HG03095 (cell line): ENCODE measurements at regions not wholly inside any gene's neighbourhood (a gene's known extent, or its start where the extent isn't known, plus 50 kb on each side); places are given as distances from the start of the nearest gene placed in this dataset.

Experiments used
- ATAC-seq: cut with Tn5 transposase; IDR thresholded peaks from one replicate; pipeline ENCODE4 v1.9.1; 2021; ENCODE audit warnings: moderate library complexity; ENCODE audit not compliant: unreplicated experiment

DNA sequence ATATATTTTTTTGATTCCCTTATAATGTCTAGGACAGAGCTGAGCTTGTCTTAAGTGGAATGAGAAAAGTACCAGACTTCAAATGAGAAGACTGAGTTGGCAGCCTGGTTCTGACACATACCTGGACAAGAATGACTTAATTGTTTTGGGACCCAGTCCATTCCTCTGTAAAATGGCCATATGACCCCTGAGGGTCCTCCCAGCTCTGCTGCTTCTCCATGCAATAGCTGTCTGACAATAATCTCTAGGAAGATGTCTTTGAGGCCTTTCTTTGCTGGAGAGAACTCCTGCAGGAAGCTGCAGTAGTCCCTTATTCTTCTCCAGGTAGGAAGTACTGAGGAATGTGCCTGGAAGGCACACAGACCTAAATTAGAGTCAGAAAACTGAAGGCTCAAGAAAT lies 55.9 kb upstream of the SLIT3 start:
- ATAC-seq: no peak

GRCh38 chr5:169356181-169356580 lies 55.2 kb upstream of the SLIT3 start:
- no peak for ATAC-seq

DNA sequence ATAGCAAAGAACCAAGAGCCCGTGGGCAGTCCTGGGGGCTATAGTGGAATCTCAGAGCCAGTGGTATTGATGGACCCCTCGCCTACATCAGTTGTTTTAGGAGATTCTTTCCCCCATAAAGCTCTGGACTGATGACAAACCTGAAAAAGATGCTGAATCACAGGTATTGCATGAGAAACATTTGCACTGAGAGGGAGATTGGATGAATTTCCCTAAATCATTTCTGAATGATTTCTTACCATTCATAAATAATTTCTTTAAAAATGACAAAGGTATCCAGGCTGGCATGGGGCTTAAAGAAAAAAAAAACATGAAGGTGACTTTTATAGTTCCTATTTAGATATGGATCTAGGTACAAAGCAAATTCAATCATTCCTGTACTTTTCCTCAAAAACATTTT lies 54.0 kb upstream of the SLIT3 start:
- ATAC-seq: no peak

DNA sequence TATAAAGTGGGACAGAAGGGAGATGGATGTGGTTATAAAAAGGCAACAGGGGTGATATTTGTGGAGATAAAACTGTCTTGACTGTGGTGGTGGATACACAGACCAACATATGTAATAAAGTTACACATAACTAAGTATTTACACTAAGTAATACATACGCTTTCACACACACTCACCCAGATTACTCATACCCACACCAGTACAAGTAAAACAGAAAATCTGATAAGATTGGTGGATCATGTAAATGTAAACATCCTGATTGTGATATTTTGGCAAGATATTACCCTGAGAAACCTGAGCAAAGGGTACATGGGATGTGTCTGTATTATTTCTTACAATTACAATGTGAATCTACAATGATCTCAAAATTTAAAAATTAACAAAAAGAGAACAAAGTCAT lies 53.3 kb upstream of the SLIT3 start:
- ATAC-seq: no peak

- no peak for ATAC-seq
These were observed 52.0 kb upstream of the SLIT3 start for GRCh38 chr5:169352901-169353300.

GRCh38 chr5:169351721-169352120 lies 50.8 kb upstream of the SLIT3 start:
- no peak for ATAC-seq

DNA sequence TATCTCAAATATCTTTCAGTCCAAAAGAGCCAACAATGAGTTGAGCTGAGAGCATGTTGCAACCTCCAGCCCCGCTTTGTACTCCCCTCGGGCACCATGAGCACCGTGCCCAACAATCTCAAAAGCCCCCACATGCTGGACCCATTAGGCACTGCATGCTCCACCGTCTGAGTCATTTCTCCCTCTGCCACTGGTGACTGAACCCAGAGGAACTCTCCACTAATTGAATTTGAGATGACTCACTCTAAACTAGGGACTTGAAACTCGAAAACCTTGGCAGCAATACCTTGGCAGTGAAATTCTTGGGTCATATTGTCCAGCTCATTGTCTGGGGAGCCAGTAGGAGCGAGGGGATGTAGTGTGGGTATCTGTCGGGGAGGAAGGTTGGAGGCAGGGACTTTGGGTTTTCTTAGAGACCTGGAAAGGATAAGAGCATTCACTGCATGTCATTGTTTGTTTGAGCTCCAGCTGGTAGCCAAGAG lies 49.9 kb upstream of the SLIT3 start:
- no peak for ATAC-seq
